CD4-positive, alpha-beta T cell (primary cell): ENCODE measurements at regions not wholly inside any gene's neighbourhood (a gene's known extent, or its start where the extent isn't known, plus 50 kb on each side); places are given as distances from the start of the nearest gene placed in this dataset.

Source experiments
- ATAC-seq: fragments of 200-7000 bp; cut with Tn5 transposase; one replicate; pipeline ENCODE4 v1.10.0; 2022; ENCODE audit warnings: mild to moderate bottlenecking; ENCODE audit not compliant: poor library complexity
- CTCF ChIA-PET: fragments of 350-600 bp; sonication (Branson Sonifier 250); formaldehyde crosslinking; loops from one replicate; lab custom pipeline; 2021; ENCODE audit warnings: antibody characterized with exemption, inconsistent platforms; lab: Charles Lee
- POLR2A ChIA-PET: fragments of 350-600 bp; sonication (Branson Sonifier 250); formaldehyde crosslinking; loops from one replicate; lab custom pipeline; 2021; ENCODE audit warnings: antibody characterized with exemption, inconsistent platforms; lab: Charles Lee
- DNase-seq, 14 experiments: peaks; one replicate each; pipeline ENCODE4 v3.0.0-alpha.2; 2013 to 2020; ENCODE audit warnings: mixed read lengths in 2 of 14
- H3K27ac ChIP-seq, 2 donors: one replicate each; pipeline versions ENCODE4 v1.5.1 to v1.7.0; 2013; ENCODE audit warnings: low read length in 2 of 2, low read depth in 1 of 2, mild to moderate bottlenecking in 1 of 2
- H3K27me3 ChIP-seq, 2 experiments: 1 replicate in 1 of 2; 2 replicates in 1 of 2; pipeline versions ENCODE4 v1.6.1 to v1.7.0; 2013; ENCODE audit warnings: low read length in 2 of 2, control low read depth in 1 of 2, mild to moderate bottlenecking in 1 of 2, moderate library complexity in 1 of 2; ENCODE audit not compliant: insufficient read depth in 2 of 2, control insufficient read depth in 1 of 2
- H3K36me3 ChIP-seq: one replicate; pipeline ENCODE4 v1.6.1; 2013; ENCODE audit warnings: low read length, control low read depth; ENCODE audit not compliant: insufficient read depth
- H3K4me1 ChIP-seq: one replicate; pipeline ENCODE4 v1.6.1; 2013; ENCODE audit warnings: low read length, control low read depth; ENCODE audit not compliant: insufficient read depth
- H3K4me3 ChIP-seq: one replicate; pipeline ENCODE4 v1.5.1; 2013; ENCODE audit warnings: mild to moderate bottlenecking, low read length, moderate library complexity
- H3K9me3 ChIP-seq, 2 experiments: 1 replicate in 1 of 2; 2 replicates in 1 of 2; pipeline versions ENCODE4 v1.6.1 to v1.7.0; 2013; ENCODE audit warnings: low read length in 2 of 2, mild to moderate bottlenecking in 2 of 2, control low read depth in 1 of 2, moderate library complexity in 1 of 2; ENCODE audit not compliant: control insufficient read depth in 1 of 2, insufficient read depth in 1 of 2
- H3K27ac Mint-ChIP-seq: one replicate; pipeline ENCODE4 v1.8.0; 2020; ENCODE audit warnings: mixed read lengths
- H3K27me3 Mint-ChIP-seq: one replicate; pipeline ENCODE4 v1.8.0; 2021; ENCODE audit warnings: mixed read lengths
- H3K36me3 Mint-ChIP-seq: one replicate; pipeline ENCODE4 v1.8.0; 2021; ENCODE audit warnings: low read depth, mixed read lengths
- H3K4me1 Mint-ChIP-seq: one replicate; pipeline ENCODE4 v1.8.0; 2021; ENCODE audit warnings: low read depth, mixed read lengths
- H3K4me3 Mint-ChIP-seq: one replicate; pipeline ENCODE4 v1.8.0; 2020; ENCODE audit warnings: mild to moderate bottlenecking, mixed read lengths
- H3K9me3 Mint-ChIP-seq: one replicate; pipeline ENCODE4 v1.8.0; 2020; ENCODE audit warnings: mixed read lengths
- intact Hi-C, 2 experiments: fragments of 100-400 bp; cut with DNase I in 1 of 2; cut with micrococcal nuclease in 1 of 2; formaldehyde crosslinking; loops; one replicate each; pipeline versions ENCODE4 v1.15.1 to v1.9.0; 2023 to 2025; cut with DNase I, micrococcal nuclease
- TF ChIP-seq, protein P1 (sequence below): fragments of 200-600 bp; IDR thresholded peaks from one replicate; pipeline ENCODE4 v1.8.0; 2022; ENCODE audit warnings: antibody characterized with exemption, mild to moderate bottlenecking

DNA sequence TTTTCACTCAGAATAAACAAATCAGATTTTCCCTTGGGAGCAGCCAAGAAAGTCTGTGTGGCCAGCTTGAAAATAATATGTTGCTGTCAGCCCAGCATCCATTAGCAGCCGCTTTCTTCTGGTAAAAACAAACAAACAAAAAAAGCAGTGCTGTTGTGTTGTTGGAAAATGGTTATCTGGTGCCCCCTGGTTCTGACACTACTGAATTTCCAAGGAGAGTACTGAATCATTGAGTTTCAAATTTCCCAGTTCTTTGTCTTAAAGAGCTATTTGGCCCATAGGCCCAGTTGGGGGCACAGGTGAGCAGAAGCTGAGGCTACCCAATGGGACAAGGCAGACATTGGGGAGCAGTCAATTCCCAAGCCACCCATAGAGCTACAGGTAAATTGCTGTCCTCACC, 995.9 kb downstream of the UQCRFS1 start:
- Histone ChIP-seq H3K27me3 (no peaks in the 10 kb centered on the region), H3K4me1 (no peaks in the 10 kb centered on the region), H3K27ac (no peak overlapping the region), H3K4me3 (no peak overlapping the region), H3K9me3 (peaks cover 0 to 19% of the 10 kb centered on the region in 2 experiments), H3K36me3 (no peaks in the 10 kb centered on the region)
- H3K27me3 Mint-ChIP-seq, result no peaks in the 10 kb centered on the region
- H3K36me3 Mint-ChIP-seq, result no peaks in the 10 kb centered on the region
- POLR2A ChIA-PET, result no interaction called here
- ATAC-seq, result no peak
- no peak overlapping the region for H3K27ac Mint-ChIP-seq
- H3K4me3 Mint-ChIP-seq, result no peak overlapping the region
- intact Hi-C loops, result no loop called here
- H3K9me3 Mint-ChIP-seq, result peaks cover 7% of the 10 kb centered on the region
- DNase-seq, result no peak
- TF ChIP-seq, protein P1, sequence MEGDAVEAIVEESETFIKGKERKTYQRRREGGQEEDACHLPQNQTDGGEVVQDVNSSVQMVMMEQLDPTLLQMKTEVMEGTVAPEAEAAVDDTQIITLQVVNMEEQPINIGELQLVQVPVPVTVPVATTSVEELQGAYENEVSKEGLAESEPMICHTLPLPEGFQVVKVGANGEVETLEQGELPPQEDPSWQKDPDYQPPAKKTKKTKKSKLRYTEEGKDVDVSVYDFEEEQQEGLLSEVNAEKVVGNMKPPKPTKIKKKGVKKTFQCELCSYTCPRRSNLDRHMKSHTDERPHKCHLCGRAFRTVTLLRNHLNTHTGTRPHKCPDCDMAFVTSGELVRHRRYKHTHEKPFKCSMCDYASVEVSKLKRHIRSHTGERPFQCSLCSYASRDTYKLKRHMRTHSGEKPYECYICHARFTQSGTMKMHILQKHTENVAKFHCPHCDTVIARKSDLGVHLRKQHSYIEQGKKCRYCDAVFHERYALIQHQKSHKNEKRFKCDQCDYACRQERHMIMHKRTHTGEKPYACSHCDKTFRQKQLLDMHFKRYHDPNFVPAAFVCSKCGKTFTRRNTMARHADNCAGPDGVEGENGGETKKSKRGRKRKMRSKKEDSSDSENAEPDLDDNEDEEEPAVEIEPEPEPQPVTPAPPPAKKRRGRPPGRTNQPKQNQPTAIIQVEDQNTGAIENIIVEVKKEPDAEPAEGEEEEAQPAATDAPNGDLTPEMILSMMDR, result no peak
- H3K4me1 Mint-ChIP-seq, result no peaks in the 10 kb centered on the region
- CTCF ChIA-PET, result no interaction called here

DNA sequence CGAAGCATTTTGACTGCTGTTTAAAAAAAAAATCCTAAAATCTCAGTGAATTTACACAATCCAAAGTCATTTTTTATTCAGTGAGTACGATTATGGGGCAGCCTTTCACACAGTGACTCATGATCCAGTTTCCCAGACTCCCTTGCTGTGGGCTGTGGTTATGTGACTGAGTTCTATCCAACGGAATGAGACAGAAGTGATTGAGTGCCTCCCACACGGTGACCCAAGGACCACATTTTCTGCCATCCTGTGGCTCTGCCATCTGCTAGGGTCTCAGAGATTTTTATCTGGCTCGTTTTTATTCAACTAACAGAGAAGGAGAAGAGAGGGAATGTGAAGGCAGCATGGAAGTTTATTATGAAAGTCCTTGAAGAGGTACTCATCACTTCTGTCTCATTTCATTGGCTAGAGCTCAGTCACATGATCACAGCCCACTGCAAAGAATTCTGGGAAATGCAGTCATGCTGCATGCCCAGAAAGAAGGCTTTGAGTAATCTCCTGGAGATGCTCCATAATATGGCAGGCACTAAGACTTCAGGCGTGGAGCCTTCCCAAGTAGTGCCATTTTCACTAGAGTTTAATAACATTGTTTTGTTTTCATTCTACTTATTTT, 999.4 kb downstream of the UQCRFS1 start:
- Histone ChIP-seq H3K4me3 (no peak overlapping the region), H3K27me3 (no peaks in the 10 kb centered on the region), H3K9me3 (peaks cover 3 to 6% of the 10 kb centered on the region in 2 experiments), H3K36me3 (no peaks in the 10 kb centered on the region), H3K4me1 (no peaks in the 10 kb centered on the region), H3K27ac (no peak overlapping the region)
- H3K9me3 Mint-ChIP-seq, result peaks cover 8% of the 10 kb centered on the region
- no peaks in the 10 kb centered on the region for H3K27me3 Mint-ChIP-seq
- H3K4me3 Mint-ChIP-seq, result no peak overlapping the region
- H3K27ac Mint-ChIP-seq, result no peak overlapping the region
- intact Hi-C loops, result no loop called here
- POLR2A ChIA-PET, result no interaction called here
- TF ChIP-seq, protein P1, result no peak
- H3K4me1 Mint-ChIP-seq, result no peaks in the 10 kb centered on the region
- CTCF ChIA-PET, result no interaction called here
- DNase-seq (no peak), ATAC-seq (no peak)
- H3K36me3 Mint-ChIP-seq, result no peaks in the 10 kb centered on the region

DNA sequence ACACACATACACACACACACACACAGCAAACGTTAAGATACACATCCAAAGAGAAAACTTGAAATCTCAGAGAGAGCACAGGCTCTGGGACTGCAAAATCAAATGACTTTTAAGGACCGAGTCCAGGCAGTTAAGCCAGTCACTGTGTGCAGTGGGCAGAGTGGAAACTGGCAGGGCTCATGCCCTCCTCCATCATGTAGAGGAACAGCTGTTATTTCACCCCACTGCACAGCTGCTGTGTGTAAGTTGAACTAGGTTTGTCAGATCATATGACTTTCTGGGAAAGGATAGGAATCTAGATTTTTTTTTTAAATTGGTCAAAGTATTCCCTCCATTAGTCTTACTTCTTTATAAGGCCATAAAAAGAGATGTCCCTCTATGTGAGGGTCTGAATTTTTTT, 1002.1 kb downstream of the UQCRFS1 start:
- no peaks in the 10 kb centered on the region for H3K27me3 ChIP-seq
- no peak overlapping the region for H3K4me3 Mint-ChIP-seq
- H3K36me3 Mint-ChIP-seq, result no peaks in the 10 kb centered on the region
- TF ChIP-seq, protein P1, result no peak
- H3K27ac Mint-ChIP-seq, result no peak overlapping the region
- no peaks in the 10 kb centered on the region for H3K4me1 Mint-ChIP-seq
- H3K4me1 ChIP-seq, result no peaks in the 10 kb centered on the region
- POLR2A ChIA-PET, result no interaction called here
- peaks cover 6 to 17% of the 10 kb centered on the region in 2 experiments for H3K9me3 ChIP-seq
- intact Hi-C loops, result no loop called here
- DNase-seq (no peak), ATAC-seq (no peak)
- no peaks in the 10 kb centered on the region for H3K36me3 ChIP-seq
- H3K27me3 Mint-ChIP-seq, result no peaks in the 10 kb centered on the region
- H3K27ac ChIP-seq, result no peak overlapping the region
- H3K4me3 ChIP-seq, result no peak overlapping the region
- CTCF ChIA-PET, result no interaction called here
- H3K9me3 Mint-ChIP-seq, result peaks cover 8% of the 10 kb centered on the region
